HFFc6 (cell line): ENCODE measurements at regions not wholly inside any gene's neighbourhood (a gene's known extent, or its start where the extent isn't known, plus 50 kb on each side); places are given as distances from the start of the nearest gene placed in this dataset.

Source experiments
- DNase-seq: peaks from one replicate; pipeline ENCODE4 v3.0.0-alpha.2; 2018
- H3K27ac Mint-ChIP-seq: 2 replicates; pipeline ENCODE4 v1.8.0; 2020; ENCODE audit warnings: mild to moderate bottlenecking, mixed read lengths
- H3K27me3 Mint-ChIP-seq: 2 replicates; pipeline ENCODE4 v1.8.0; 2021; ENCODE audit warnings: mild to moderate bottlenecking, moderate library complexity, mixed read lengths; ENCODE audit not compliant: insufficient read depth
- H3K36me3 Mint-ChIP-seq: 2 replicates; pipeline ENCODE4 v1.8.0; 2021; ENCODE audit warnings: low read depth, mixed read lengths
- H3K4me1 Mint-ChIP-seq: 2 replicates; pipeline ENCODE4 v1.8.0; 2020; ENCODE audit warnings: low read depth, mixed read lengths
- H3K4me3 Mint-ChIP-seq: 2 replicates; pipeline ENCODE4 v1.8.0; 2020; ENCODE audit warnings: mild to moderate bottlenecking, moderate library complexity, mixed read lengths
- H3K9me3 Mint-ChIP-seq: 2 replicates; pipeline ENCODE4 v1.8.0; 2020; ENCODE audit warnings: mild to moderate bottlenecking, mixed read lengths
- TF ChIP-seq, protein P1 (sequence below): fragments of 200-600 bp; sonication (generic); IDR thresholded peaks from 2 replicates; pipeline ENCODE4 v1.5.0; 2021; ENCODE audit warnings: antibody characterized with exemption, mild to moderate bottlenecking

GRCh38 chr13:91174886-91175501, 172.5 kb upstream of the MIR17HG start:
- Mint-ChIP-seq H3K27me3 (peaks cover 3% of the 10 kb centered on the region; the same call in 1 of the 2 replicates), H3K27ac (no peak overlapping the region), H3K4me3 (no peak overlapping the region), H3K9me3 (peaks cover 27% of the 10 kb centered on the region), H3K36me3 (no peaks in the 10 kb centered on the region), H3K4me1 (no peaks in the 10 kb centered on the region)
- TF ChIP-seq, protein P1, sequence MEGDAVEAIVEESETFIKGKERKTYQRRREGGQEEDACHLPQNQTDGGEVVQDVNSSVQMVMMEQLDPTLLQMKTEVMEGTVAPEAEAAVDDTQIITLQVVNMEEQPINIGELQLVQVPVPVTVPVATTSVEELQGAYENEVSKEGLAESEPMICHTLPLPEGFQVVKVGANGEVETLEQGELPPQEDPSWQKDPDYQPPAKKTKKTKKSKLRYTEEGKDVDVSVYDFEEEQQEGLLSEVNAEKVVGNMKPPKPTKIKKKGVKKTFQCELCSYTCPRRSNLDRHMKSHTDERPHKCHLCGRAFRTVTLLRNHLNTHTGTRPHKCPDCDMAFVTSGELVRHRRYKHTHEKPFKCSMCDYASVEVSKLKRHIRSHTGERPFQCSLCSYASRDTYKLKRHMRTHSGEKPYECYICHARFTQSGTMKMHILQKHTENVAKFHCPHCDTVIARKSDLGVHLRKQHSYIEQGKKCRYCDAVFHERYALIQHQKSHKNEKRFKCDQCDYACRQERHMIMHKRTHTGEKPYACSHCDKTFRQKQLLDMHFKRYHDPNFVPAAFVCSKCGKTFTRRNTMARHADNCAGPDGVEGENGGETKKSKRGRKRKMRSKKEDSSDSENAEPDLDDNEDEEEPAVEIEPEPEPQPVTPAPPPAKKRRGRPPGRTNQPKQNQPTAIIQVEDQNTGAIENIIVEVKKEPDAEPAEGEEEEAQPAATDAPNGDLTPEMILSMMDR, result no peak
- no peak for DNase-seq

DNA sequence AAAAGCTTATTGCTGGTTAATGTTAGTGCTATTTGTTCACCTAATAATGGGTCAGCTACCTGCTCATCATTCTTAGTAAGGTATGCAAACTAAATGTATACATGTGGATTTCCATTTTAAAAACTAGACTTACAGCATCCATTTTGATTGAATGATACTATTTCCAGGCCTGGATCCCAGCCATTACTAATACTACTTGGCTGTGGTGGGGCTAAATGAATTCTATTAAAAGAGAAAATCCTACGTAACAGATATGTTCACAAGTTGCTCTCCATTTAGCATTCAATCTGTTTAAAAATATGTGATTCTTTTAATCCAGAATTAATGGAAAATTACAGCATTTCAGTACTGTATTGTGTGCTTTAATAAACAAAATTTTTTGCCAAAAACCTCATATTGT, 169.4 kb upstream of the MIR17HG start:
- DNase-seq, result no peak
- Mint-ChIP-seq H3K27ac (no peak overlapping the region), H3K36me3 (no peaks in the 10 kb centered on the region), H3K4me1 (no peaks in the 10 kb centered on the region), H3K4me3 (no peak overlapping the region), H3K27me3 (peaks cover 3% of the 10 kb centered on the region; the same call in 1 of the 2 replicates), H3K9me3 (peaks cover 20% of the 10 kb centered on the region)
- TF ChIP-seq, protein P1, result no peak

- TF ChIP-seq, protein P1, result no peak
- H3K9me3 Mint-ChIP-seq, result peaks cover 14% of the 10 kb centered on the region
- no peaks in the 10 kb centered on the region for H3K27me3 Mint-ChIP-seq
- H3K4me1 Mint-ChIP-seq, result no peaks in the 10 kb centered on the region
- no peaks in the 10 kb centered on the region for H3K36me3 Mint-ChIP-seq
- no peak for DNase-seq
- no peak overlapping the region for H3K27ac Mint-ChIP-seq
- H3K4me3 Mint-ChIP-seq, result no peak overlapping the region
These were observed 165.6 kb upstream of the MIR17HG start for GRCh38 chr13:91181892-91182291.

DNA sequence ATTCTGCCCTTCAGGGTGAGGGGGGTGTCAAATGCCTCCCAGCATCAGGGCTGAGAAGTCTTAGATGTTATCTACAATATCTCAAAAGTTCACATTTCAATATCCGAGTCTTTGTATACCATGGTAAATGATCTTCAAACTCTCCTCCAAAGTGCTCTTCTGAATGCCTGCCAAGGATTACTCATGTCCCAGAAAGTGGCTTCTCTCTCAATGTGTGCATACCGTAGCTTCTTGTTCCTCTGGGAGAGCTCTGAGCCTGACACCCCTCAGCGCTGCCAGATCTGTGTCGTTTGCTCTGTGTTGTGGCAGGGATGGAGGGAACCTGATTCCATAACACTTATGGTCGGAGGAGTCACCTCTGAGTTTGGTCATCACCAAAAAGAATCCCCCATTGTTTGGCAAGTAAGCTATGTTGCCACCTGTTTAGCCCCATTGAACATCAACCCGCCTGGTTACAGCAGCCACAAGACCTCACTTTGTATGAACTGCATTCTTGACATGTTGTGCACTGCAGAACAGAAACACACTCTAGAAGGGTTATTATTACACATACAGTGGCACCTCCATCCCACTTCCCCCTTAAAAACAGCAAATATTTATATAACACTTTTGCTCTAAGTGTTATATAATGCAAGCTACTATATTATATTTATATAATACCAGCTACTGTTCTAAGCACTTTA, 163.1 kb upstream of the MIR17HG start:
- DNase-seq, result no peak
- H3K4me3 Mint-ChIP-seq, result no peak overlapping the region
- peaks cover 8% of the 10 kb centered on the region for H3K9me3 Mint-ChIP-seq
- H3K36me3 Mint-ChIP-seq, result no peaks in the 10 kb centered on the region
- H3K4me1 Mint-ChIP-seq, result no peaks in the 10 kb centered on the region
- H3K27ac Mint-ChIP-seq, result no peak overlapping the region
- TF ChIP-seq, protein P1, result no peak
- peaks cover 1% of the 10 kb centered on the region; the same call in 1 of the 2 replicates for H3K27me3 Mint-ChIP-seq

GRCh38 chr13:91185294-91185863, 162.1 kb upstream of the MIR17HG start:
- peaks cover 8% of the 10 kb centered on the region for H3K9me3 Mint-ChIP-seq
- TF ChIP-seq, protein P1, result no peak; the same call in 1 of the 2 replicates
- DNase-seq, result no peak
- H3K4me3 Mint-ChIP-seq, result no peak overlapping the region
- H3K27ac Mint-ChIP-seq, result no peak overlapping the region
- H3K4me1 Mint-ChIP-seq, result no peaks in the 10 kb centered on the region
- H3K27me3 Mint-ChIP-seq, result peaks cover 1% of the 10 kb centered on the region; the same call in 1 of the 2 replicates
- H3K36me3 Mint-ChIP-seq, result no peaks in the 10 kb centered on the region
